ENCODE measurements at regions not wholly inside any gene's neighbourhood (a gene's known extent, or its start where the extent isn't known, plus 50 kb on each side); places are given as distances from the start of the nearest gene placed in this dataset.

- TF ChIP-seq POLR2A (IDR thresholded peaks at IDR 0.05; ENCODE audit: low read depth, low read length): no peak
- no peak for TF ChIP-seq POLR2AphosphoS5 (IDR thresholded peaks at IDR 0.05; ENCODE audit: low read depth, low read length)
- no peak for TF ChIP-seq TAF1 (IDR thresholded peaks at IDR 0.05; ENCODE audit: low read depth, low read length)
Observed at GRCh38 chr20:60694763-60695162, 557.3 kb upstream of the CDH4 start.

Data from GM12891 (cell line).